WTC11 (cell line): ENCODE measurements at regions not wholly inside any gene's neighbourhood (a gene's known extent, or its start where the extent isn't known, plus 50 kb on each side); places are given as distances from the start of the nearest gene placed in this dataset.

Experiments used
- CBFB ChIP-seq: sonication (generic); formaldehyde crosslinking; IDR thresholded peaks from 2 replicates; pipeline ENCODE4 v1.8.1; 2022; ENCODE audit warnings: mild to moderate bottlenecking, low read depth, missing genetic modification reagents
- CTCF ChIP-seq: fragments of 200-600 bp; IDR thresholded peaks from 2 replicates; pipeline ENCODE4 v1.8.0; 2022; ENCODE audit warnings: antibody characterized with exemption
- ESRRA ChIP-seq: sonication (generic); formaldehyde crosslinking; IDR thresholded peaks from 2 replicates; pipeline ENCODE4 v1.8.1; 2022; ENCODE audit warnings: mild to moderate bottlenecking, missing genetic modification reagents, borderline replicate concordance
- MAX ChIP-seq: sonication (generic); formaldehyde crosslinking; IDR thresholded peaks from 2 replicates; pipeline ENCODE4 v1.8.0; 2022; ENCODE audit warnings: mild to moderate bottlenecking, missing genetic modification reagents
- NR3C1 ChIP-seq: sonication (generic); formaldehyde crosslinking; conservative IDR thresholded peaks from 2 replicates; pipeline ENCODE4 v1.8.1; 2023; ENCODE audit warnings: low read depth, mild to moderate bottlenecking, missing genetic modification reagents
- SMAD3 ChIP-seq: sonication (generic); formaldehyde crosslinking; IDR thresholded peaks from 2 replicates; pipeline ENCODE4 v1.8.0; 2022; ENCODE audit warnings: missing genetic modification reagents, mild to moderate bottlenecking, borderline replicate concordance
- SP1 ChIP-seq: sonication (generic); formaldehyde crosslinking; conservative IDR thresholded peaks from 2 replicates; pipeline ENCODE4 v1.8.1; 2022; ENCODE audit warnings: missing genetic modification reagents
- TEAD4 ChIP-seq: sonication (generic); formaldehyde crosslinking; IDR thresholded peaks from 2 replicates; pipeline ENCODE4 v1.8.0; 2022; ENCODE audit warnings: mild to moderate bottlenecking, missing genetic modification reagents
- USF2 ChIP-seq: sonication (generic); formaldehyde crosslinking; IDR thresholded peaks from 2 replicates; pipeline ENCODE4 v1.8.1; 2023; ENCODE audit warnings: mild to moderate bottlenecking, missing genetic modification reagents, moderate library complexity
- ZBTB21 ChIP-seq: sonication (generic); formaldehyde crosslinking; IDR thresholded peaks from 2 replicates; pipeline ENCODE4 v1.8.1; 2023; ENCODE audit warnings: mild to moderate bottlenecking, missing genetic modification reagents, borderline replicate concordance
- TF ChIP-seq, protein P1 (sequence below): sonication (generic); formaldehyde crosslinking; IDR thresholded peaks from 2 replicates; pipeline ENCODE4 v1.8.1; 2023; ENCODE audit warnings: mild to moderate bottlenecking, missing genetic modification reagents
- TF ChIP-seq, protein P2 (sequence below): sonication (generic); formaldehyde crosslinking; IDR thresholded peaks from 2 replicates; pipeline ENCODE4 v1.8.0; 2023; ENCODE audit warnings: missing genetic modification reagents
- TF ChIP-seq, protein P3 (sequence below): sonication (generic); formaldehyde crosslinking; IDR thresholded peaks from 2 replicates; pipeline ENCODE4 v1.8.1; 2023; ENCODE audit warnings: mild to moderate bottlenecking, missing genetic modification reagents, borderline replicate concordance
- TF ChIP-seq, protein P4 (sequence below): sonication (generic); formaldehyde crosslinking; IDR thresholded peaks from 2 replicates; pipeline ENCODE4 v1.8.0; 2022; ENCODE audit warnings: mild to moderate bottlenecking, missing genetic modification reagents

GRCh38 chr10:36452851-36453250 lies 672.5 kb upstream of the ANKRD30A start:
- TF ChIP-seq, protein P1, sequence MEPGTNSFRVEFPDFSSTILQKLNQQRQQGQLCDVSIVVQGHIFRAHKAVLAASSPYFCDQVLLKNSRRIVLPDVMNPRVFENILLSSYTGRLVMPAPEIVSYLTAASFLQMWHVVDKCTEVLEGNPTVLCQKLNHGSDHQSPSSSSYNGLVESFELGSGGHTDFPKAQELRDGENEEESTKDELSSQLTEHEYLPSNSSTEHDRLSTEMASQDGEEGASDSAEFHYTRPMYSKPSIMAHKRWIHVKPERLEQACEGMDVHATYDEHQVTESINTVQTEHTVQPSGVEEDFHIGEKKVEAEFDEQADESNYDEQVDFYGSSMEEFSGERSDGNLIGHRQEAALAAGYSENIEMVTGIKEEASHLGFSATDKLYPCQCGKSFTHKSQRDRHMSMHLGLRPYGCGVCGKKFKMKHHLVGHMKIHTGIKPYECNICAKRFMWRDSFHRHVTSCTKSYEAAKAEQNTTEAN: no peak
- TF ChIP-seq CTCF (no peak), NR3C1 (CRISPR knock-in tag) (no peak), MAX (no peak), ESRRA (CRISPR knock-in tag) (no peak), SP1 (CRISPR knock-in tag) (no peak), SMAD3 (CRISPR knock-in tag) (no peak), USF2 (CRISPR knock-in tag) (no peak), CBFB (no peak), TEAD4 (no peak), ZBTB21 (CRISPR knock-in tag) (no peak)
- TF ChIP-seq, protein P2, sequence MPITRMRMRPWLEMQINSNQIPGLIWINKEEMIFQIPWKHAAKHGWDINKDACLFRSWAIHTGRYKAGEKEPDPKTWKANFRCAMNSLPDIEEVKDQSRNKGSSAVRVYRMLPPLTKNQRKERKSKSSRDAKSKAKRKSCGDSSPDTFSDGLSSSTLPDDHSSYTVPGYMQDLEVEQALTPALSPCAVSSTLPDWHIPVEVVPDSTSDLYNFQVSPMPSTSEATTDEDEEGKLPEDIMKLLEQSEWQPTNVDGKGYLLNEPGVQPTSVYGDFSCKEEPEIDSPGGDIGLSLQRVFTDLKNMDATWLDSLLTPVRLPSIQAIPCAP (CRISPR knock-in tag): no peak
- TF ChIP-seq, protein P3, sequence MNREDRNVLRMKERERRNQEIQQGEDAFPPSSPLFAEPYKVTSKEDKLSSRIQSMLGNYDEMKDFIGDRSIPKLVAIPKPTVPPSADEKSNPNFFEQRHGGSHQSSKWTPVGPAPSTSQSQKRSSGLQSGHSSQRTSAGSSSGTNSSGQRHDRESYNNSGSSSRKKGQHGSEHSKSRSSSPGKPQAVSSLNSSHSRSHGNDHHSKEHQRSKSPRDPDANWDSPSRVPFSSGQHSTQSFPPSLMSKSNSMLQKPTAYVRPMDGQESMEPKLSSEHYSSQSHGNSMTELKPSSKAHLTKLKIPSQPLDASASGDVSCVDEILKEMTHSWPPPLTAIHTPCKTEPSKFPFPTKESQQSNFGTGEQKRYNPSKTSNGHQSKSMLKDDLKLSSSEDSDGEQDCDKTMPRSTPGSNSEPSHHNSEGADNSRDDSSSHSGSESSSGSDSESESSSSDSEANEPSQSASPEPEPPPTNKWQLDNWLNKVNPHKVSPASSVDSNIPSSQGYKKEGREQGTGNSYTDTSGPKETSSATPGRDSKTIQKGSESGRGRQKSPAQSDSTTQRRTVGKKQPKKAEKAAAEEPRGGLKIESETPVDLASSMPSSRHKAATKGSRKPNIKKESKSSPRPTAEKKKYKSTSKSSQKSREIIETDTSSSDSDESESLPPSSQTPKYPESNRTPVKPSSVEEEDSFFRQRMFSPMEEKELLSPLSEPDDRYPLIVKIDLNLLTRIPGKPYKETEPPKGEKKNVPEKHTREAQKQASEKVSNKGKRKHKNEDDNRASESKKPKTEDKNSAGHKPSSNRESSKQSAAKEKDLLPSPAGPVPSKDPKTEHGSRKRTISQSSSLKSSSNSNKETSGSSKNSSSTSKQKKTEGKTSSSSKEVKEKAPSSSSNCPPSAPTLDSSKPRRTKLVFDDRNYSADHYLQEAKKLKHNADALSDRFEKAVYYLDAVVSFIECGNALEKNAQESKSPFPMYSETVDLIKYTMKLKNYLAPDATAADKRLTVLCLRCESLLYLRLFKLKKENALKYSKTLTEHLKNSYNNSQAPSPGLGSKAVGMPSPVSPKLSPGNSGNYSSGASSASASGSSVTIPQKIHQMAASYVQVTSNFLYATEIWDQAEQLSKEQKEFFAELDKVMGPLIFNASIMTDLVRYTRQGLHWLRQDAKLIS (CRISPR knock-in tag): no peak
- TF ChIP-seq, protein P4, sequence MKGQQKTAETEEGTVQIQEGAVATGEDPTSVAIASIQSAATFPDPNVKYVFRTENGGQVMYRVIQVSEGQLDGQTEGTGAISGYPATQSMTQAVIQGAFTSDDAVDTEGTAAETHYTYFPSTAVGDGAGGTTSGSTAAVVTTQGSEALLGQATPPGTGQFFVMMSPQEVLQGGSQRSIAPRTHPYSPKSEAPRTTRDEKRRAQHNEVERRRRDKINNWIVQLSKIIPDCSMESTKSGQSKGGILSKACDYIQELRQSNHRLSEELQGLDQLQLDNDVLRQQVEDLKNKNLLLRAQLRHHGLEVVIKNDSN: no peak
